ENCODE measurements at regions not wholly inside any gene's neighbourhood (a gene's known extent, or its start where the extent isn't known, plus 50 kb on each side); places are given as distances from the start of the nearest gene placed in this dataset.
"Not testable (repeated sequence)": the region's sequence is repeated elsewhere in the genome, so short reads cannot be mapped to it uniquely, and the experiment has no call there.

- no peak for DNase-seq
Measured at GRCh38 chr18:34280000-34280399, 55.3 kb upstream of the NOL4 start.

GRCh38 chr18:34280653-34281052 lies 55.9 kb upstream of the NOL4 start:
- no peak for DNase-seq

- no peak for DNase-seq
Measured at GRCh38 chr18:34281290-34281689, 56.6 kb upstream of the NOL4 start.

GRCh38 chr18:34281722-34282121 lies 57.0 kb upstream of the NOL4 start:
- DNase-seq: no peak

- DNase-seq: no peak
Measured at GRCh38 chr18:34283506-34283905, 58.8 kb upstream of the NOL4 start.

- DNase-seq: no peak
Measured at GRCh38 chr18:34287825-34288224, 63.1 kb upstream of the NOL4 start.

GRCh38 chr18:34292594-34292993 lies 67.9 kb upstream of the NOL4 start:
- no peak for DNase-seq

- DNase-seq: no peak
Measured at GRCh38 chr18:34297287-34297686, 72.6 kb upstream of the NOL4 start.

- no peak for DNase-seq
Measured at GRCh38 chr18:34299828-34300227, 75.1 kb upstream of the NOL4 start.

GRCh38 chr18:34311468-34311867 lies 86.8 kb upstream of the NOL4 start:
- DNase-seq: no peak

GRCh38 chr18:34314847-34315246 lies 90.1 kb upstream of the NOL4 start:
- no peak for DNase-seq

GRCh38 chr18:34315591-34316352 lies 91.1 kb upstream of the NOL4 start:
- DNase-seq: no peak

GRCh38 chr18:34320267-34320666 lies 95.6 kb upstream of the NOL4 start:
- no peak for DNase-seq

- no peak for DNase-seq
Measured at GRCh38 chr18:34321066-34321465, 96.4 kb upstream of the NOL4 start.

- peak; percentile 18 for DNase-seq
Measured at GRCh38 chr18:34322365-34323289, 97.9 kb upstream of the NOL4 start.

GRCh38 chr18:34329840-34330239 lies 105.1 kb upstream of the NOL4 start:
- no peak for DNase-seq

GRCh38 chr18:34330308-34330707 lies 105.6 kb upstream of the NOL4 start:
- DNase-seq: no peak

- not testable (repeated sequence) for DNase-seq
Measured at GRCh38 chr18:34330907-34331306, 106.2 kb upstream of the NOL4 start.

- DNase-seq: not testable (repeated sequence)
Measured at GRCh38 chr18:34331343-34331742, 106.6 kb upstream of the NOL4 start.

- DNase-seq: no peak
Measured at GRCh38 chr18:34339155-34339554, 114.4 kb upstream of the NOL4 start.

- DNase-seq: no peak
Measured at GRCh38 chr18:34342960-34343359, 118.2 kb upstream of the NOL4 start.

- no peak for DNase-seq
Measured at GRCh38 chr18:34345738-34346137, 121.0 kb upstream of the NOL4 start.

GRCh38 chr18:34350778-34351177 lies 126.1 kb upstream of the NOL4 start:
- DNase-seq: no peak
